HepG2 (cell line): ENCODE measurements at regions not wholly inside any gene's neighbourhood (a gene's known extent, or its start where the extent isn't known, plus 50 kb on each side); places are given as distances from the start of the nearest gene placed in this dataset.

Source experiments
- ATAC-seq: fragments of 200-7000 bp; cut with Tn5 transposase; 3 replicates; pipeline ENCODE4 v1.9.1; 2020; ENCODE audit warnings: mild to moderate bottlenecking, moderate library complexity
- BruUV-seq: library from RNA; stranded (reverse); fragments of 400-500 nt; replicated peaks from 2 replicates; lab custom pipeline; 2021; lab: Mats Ljungman, UMichigan
- CTCF ChIA-PET: fragments of 300-600 bp; formaldehyde crosslinking; extraction: SDS; loops from one replicate; lab custom pipeline; 2021; ENCODE audit warnings: low total read pairs, inconsistent platforms, low intra/inter-chr PET ratio; lab: Yijun Ruan, JAX
- POLR2A ChIA-PET: fragments of 350-600 bp; sonication (Branson Sonifier 250); formaldehyde crosslinking; loops from one replicate; lab custom pipeline; 2020; ENCODE audit warnings: antibody characterized with exemption, inconsistent platforms; lab: Yijun Ruan, JAX
- DNase-seq: peaks from one replicate; pipeline ENCODE4 v3.0.0-alpha.2; 2015; ENCODE audit warnings: low spot score
- FAIRE-seq: peaks from 3 replicates; lab custom pipeline; 2011; peaks lifted over from hg19 to GRCh38; lab: Jason Lieb, UNC
- H2AFZ ChIP-seq: one replicate; pipeline ENCODE4 v1.6.1; 2011; ENCODE audit warnings: low read length, inconsistent platforms
- H3K27ac ChIP-seq: fragments of 300-600 bp; 3 replicates; pipeline ENCODE4 v1.8.0; 2011; ENCODE audit warnings: mixed run types, mild to moderate bottlenecking, mixed read lengths, low read length, inconsistent platforms; ENCODE audit not compliant: insufficient read depth; ENCODE audit errors: extremely low read length
- H3K27me3 ChIP-seq, 2 experiments: fragments of 200-600 bp in 1 of 2; 2 replicates in 1 of 2; 3 replicates in 1 of 2; pipeline versions ENCODE4 v1.6.0 to v1.8.0; 2011; ENCODE audit warnings: low read length in 2 of 2, mild to moderate bottlenecking in 2 of 2, moderate library complexity in 2 of 2, inconsistent platforms in 1 of 2; ENCODE audit not compliant: insufficient read depth in 2 of 2, control insufficient read depth in 1 of 2
- H3K36me3 ChIP-seq, 2 experiments: fragments of 200-600 bp in 1 of 2; replicated peaks in 1 of 2; 2 replicates in 1 of 2; 3 replicates in 1 of 2; pipeline versions ENCODE4 v1.5.1 to v1.8.0; 2011; ENCODE audit warnings: low read length in 2 of 2, inconsistent platforms in 1 of 2; ENCODE audit not compliant: insufficient read depth in 2 of 2, control insufficient read depth in 1 of 2
- H3K4me1 ChIP-seq: 2 replicates; pipeline ENCODE4 v1.5.1; 2012; ENCODE audit warnings: low read length, inconsistent platforms; ENCODE audit not compliant: insufficient read depth
- H3K4me2 ChIP-seq: 2 replicates; pipeline ENCODE4 v1.6.0; 2011; ENCODE audit warnings: low read depth, low read length, inconsistent platforms
- H3K4me3 ChIP-seq, 3 experiments: fragments of 200-600 bp in 1 of 3; sonication (generic), shearing (Covaris generic) in 1 of 3; replicated peaks in 1 of 3; 2 replicates each; pipeline ENCODE4 v1.5.1; 2011 to 2016; ENCODE audit warnings: low read length in 3 of 3, inconsistent platforms in 2 of 3, low read depth in 2 of 3, mild to moderate bottlenecking in 2 of 3, control low read depth in 1 of 3, mixed read lengths in 1 of 3; ENCODE audit not compliant: insufficient read depth in 1 of 3
- H3K79me2 ChIP-seq: one replicate; pipeline ENCODE4 v1.6.1; 2011; ENCODE audit warnings: low read length, inconsistent platforms; ENCODE audit not compliant: insufficient read depth
- H3K9ac ChIP-seq: 2 replicates; pipeline ENCODE4 v1.6.0; 2011; ENCODE audit warnings: mild to moderate bottlenecking, low read depth, low read length, inconsistent platforms; ENCODE audit not compliant: insufficient read depth
- H3K9me3 ChIP-seq: 2 replicates; pipeline ENCODE4 v1.5.1; 2012; ENCODE audit warnings: mild to moderate bottlenecking, low read length
- H4K20me1 ChIP-seq: 2 replicates; pipeline ENCODE4 v1.6.0; 2011; ENCODE audit warnings: inconsistent platforms, mild to moderate bottlenecking, low read length, moderate library complexity; ENCODE audit not compliant: insufficient read depth
- ATF4 ChIP-seq, 2 experiments: fragments of 450-650 bp in 1 of 2; sonication (generic) in 1 of 2; formaldehyde crosslinking; IDR thresholded peaks; 2 replicates each; pipeline versions ENCODE4 v1.5.0 to v1.8.0; 2020 to 2022; ENCODE audit warnings: mild to moderate bottlenecking in 1 of 2, missing genetic modification reagents in 1 of 2
- KAT8 ChIP-seq: IDR thresholded peaks from 2 replicates; pipeline ENCODE4 v1.6.1; 2016; ENCODE audit warnings: missing genetic modification reagents, missing compliant biosample characterization
- PHF21A ChIP-seq: sonication (generic); formaldehyde crosslinking; IDR thresholded peaks from 2 replicates; pipeline ENCODE4 v1.5.0; 2020; ENCODE audit warnings: mild to moderate bottlenecking, missing genetic modification reagents
- ZBTB40 ChIP-seq, 2 experiments: fragments of 450-650 bp in 1 of 2; sonication (generic) in 1 of 2; formaldehyde crosslinking in 1 of 2; IDR thresholded peaks; 2 replicates each; pipeline versions ENCODE4 v1.6.1 to v1.8.0; 2016 to 2022; ENCODE audit warnings: antibody characterized with exemption in 1 of 2, mild to moderate bottlenecking in 1 of 2, missing genetic modification reagents in 1 of 2
- ZFY ChIP-seq: sonication (generic); formaldehyde crosslinking; IDR thresholded peaks from 2 replicates; pipeline ENCODE4 v1.4.0; 2020; ENCODE audit warnings: missing genetic modification reagents
- ZNF589 ChIP-seq: sonication (generic); formaldehyde crosslinking; conservative IDR thresholded peaks from 2 replicates; pipeline ENCODE4 v1.8.0; 2022; ENCODE audit warnings: mild to moderate bottlenecking, moderate library complexity, missing genetic modification reagents
- WGBS: methylation state at CpG from one replicate; pipeline ENCODE4 v1.1.6; 2017; ENCODE audit warnings: low lambda C conversion rate; 5-methylcytosine and 5-hydroxymethylcytosine counted together
- in situ Hi-C: cut with HindIII; loops from 2 replicates; pipeline ENCODE4 v1.10.0; 2017; ENCODE audit warnings: low pct_unique_long_range_greater_than_20kb; ENCODE audit not compliant: extremely low pct_ligation_motif_present
- intact Hi-C: fragments of 100-400 bp; cut with micrococcal nuclease; formaldehyde crosslinking; loops from one replicate; pipeline ENCODE4 v1.10.0; 2022; ENCODE audit not compliant: unreplicated experiment

GRCh38 chr21:18776936-18777335 lies 373.4 kb upstream of the TMPRSS15 start:
- CTCF ChIA-PET, result no interaction called here
- H4K20me1 ChIP-seq, result no peaks in the 10 kb centered on the region
- H3K4me1 ChIP-seq, result no peaks in the 10 kb centered on the region
- peaks cover 90% of the 10 kb centered on the region for H3K9me3 ChIP-seq
- H3K36me3 ChIP-seq, result no peaks in the 10 kb centered on the region
- no peak overlapping the region for H3K4me2 ChIP-seq
- H3K9ac ChIP-seq, result no peak overlapping the region
- H2AFZ ChIP-seq, result no peak overlapping the region
- in situ Hi-C loops, result no loop called here
- intact Hi-C loops, result no loop called here
- no peak overlapping the region for H3K27ac ChIP-seq
- no peak for DNase-seq
- no peak overlapping the region for H3K4me3 ChIP-seq
- 3% methylated on average over 4 of the region's 4 CpGs for WGBS
- no peak for FAIRE-seq
- H3K79me2 ChIP-seq, result no peaks in the 10 kb centered on the region
- BruUV-seq, result no TSS peak
- POLR2A ChIA-PET, result no interaction called here
- TF ChIP-seq ZFY (no peak), ZNF589 (CRISPR knock-in tag) (no peak), PHF21A (CRISPR knock-in tag) (no peak), ZBTB40 (IDR thresholded peaks at IDR 0.05) (no peak), ZBTB40 (CRISPR knock-in tag; IDR thresholded peaks at IDR 0.05) (no peak), KAT8 (CRISPR knock-in tag) (no peak), ATF4 (CRISPR knock-in tag; IDR thresholded peaks at IDR 0.05) (no peak)
- TF ChIP-seq, all 625 proteins: peak for 0
- no peaks in the 10 kb centered on the region for H3K27me3 ChIP-seq
- ATAC-seq, result no peak
